SK-N-SH treated with all-trans-retinoic acid at 6 μM for 48 hours (cell line): ENCODE measurements at regions not wholly inside any gene's neighbourhood (a gene's known extent, or its start where the extent isn't known, plus 50 kb on each side); places are given as distances from the start of the nearest gene placed in this dataset.

Experiments
- CREB5 ChIP-seq: fragments of 250-450 bp; sonication (Bioruptor Pico); IDR thresholded peaks from 2 replicates; pipeline ENCODE4 v1.5.1; 2020; ENCODE audit warnings: low read depth, mild to moderate bottlenecking, moderate library complexity
- CSDC2 ChIP-seq: fragments of 250-450 bp; sonication (Bioruptor Pico); IDR thresholded peaks from 2 replicates; pipeline ENCODE4 v1.5.0; 2020; ENCODE audit warnings: mild to moderate bottlenecking, moderate library complexity
- POU6F1 ChIP-seq: fragments of 250-450 bp; sonication (Bioruptor Pico); IDR thresholded peaks from 2 replicates; pipeline ENCODE4 v1.8.0; 2021; ENCODE audit warnings: low read depth, mild to moderate bottlenecking, moderate library complexity, borderline replicate concordance
- PPARA ChIP-seq: fragments of 250-450 bp; sonication (Bioruptor Pico); IDR thresholded peaks from 2 replicates; pipeline ENCODE4 v1.5.0; 2020; ENCODE audit warnings: mild to moderate bottlenecking, borderline replicate concordance
- ZC3H10 ChIP-seq: fragments of 250-450 bp; sonication (Bioruptor Pico); IDR thresholded peaks from 2 replicates; pipeline ENCODE4 v1.5.1; 2021; ENCODE audit warnings: mild to moderate bottlenecking, moderate library complexity
- TF ChIP-seq, protein P1 (sequence below): fragments of 250-450 bp; sonication (Bioruptor Pico); IDR thresholded peaks from 2 replicates; pipeline ENCODE4 v1.5.1; 2021; ENCODE audit warnings: mild to moderate bottlenecking, moderate library complexity

- no peak for TF ChIP-seq POU6F1
- no peak for TF ChIP-seq ZC3H10
- TF ChIP-seq CREB5 (CRISPR knock-in tag), result no peak
- no peak for TF ChIP-seq PPARA (CRISPR knock-in tag)
- TF ChIP-seq CSDC2 (CRISPR knock-in tag), result no peak
- TF ChIP-seq, protein P1, sequence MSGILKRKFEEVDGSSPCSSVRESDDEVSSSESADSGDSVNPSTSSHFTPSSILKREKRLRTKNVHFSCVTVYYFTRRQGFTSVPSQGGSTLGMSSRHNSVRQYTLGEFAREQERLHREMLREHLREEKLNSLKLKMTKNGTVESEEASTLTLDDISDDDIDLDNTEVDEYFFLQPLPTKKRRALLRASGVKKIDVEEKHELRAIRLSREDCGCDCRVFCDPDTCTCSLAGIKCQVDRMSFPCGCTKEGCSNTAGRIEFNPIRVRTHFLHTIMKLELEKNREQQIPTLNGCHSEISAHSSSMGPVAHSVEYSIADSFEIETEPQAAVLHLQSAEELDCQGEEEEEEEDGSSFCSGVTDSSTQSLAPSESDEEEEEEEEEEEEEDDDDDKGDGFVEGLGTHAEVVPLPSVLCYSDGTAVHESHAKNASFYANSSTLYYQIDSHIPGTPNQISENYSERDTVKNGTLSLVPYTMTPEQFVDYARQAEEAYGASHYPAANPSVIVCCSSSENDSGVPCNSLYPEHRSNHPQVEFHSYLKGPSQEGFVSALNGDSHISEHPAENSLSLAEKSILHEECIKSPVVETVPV, result no peak
These were observed 49.9 kb upstream of the CD2AP start (continued) for GRCh38 chr6:47427680-47428079.
